ENCODE measurements at regions not wholly inside any gene's neighbourhood (a gene's known extent, or its start where the extent isn't known, plus 50 kb on each side); places are given as distances from the start of the nearest gene placed in this dataset.

GRCh38 chr1:98053471-98054366 is 132.9 kb upstream of the DPYD start:
- ChIA-PET CTCF (interaction anchor here (0.6 to 1.2 kb wide), 6 partner anchors 9 to 1090 kb away, joined by 3 to 4 read pairs (median 3); no protein-coding TSS in a partner anchor), POLR2A (interaction anchor here (0.8 kb wide), 1 partner anchor 809 kb away, joined by 3 read pairs; no protein-coding TSS in a partner anchor)

- ChIA-PET CTCF (interaction anchor here (0.7 to 1.4 kb wide), 4 partner anchors 8 to 1086 kb away, joined by 3 read pairs; no protein-coding TSS in a partner anchor), POLR2A (no interaction called here)
Observed at GRCh38 chr1:98051065-98051675, 130.3 kb upstream of the DPYD start.

GRCh38 chr1:98049370-98050135 is 128.7 kb upstream of the DPYD start:
- ChIA-PET CTCF (interaction anchor here (0.5 kb wide), 1 partner anchor 235 kb away, joined by 3 read pairs; no protein-coding TSS in a partner anchor), POLR2A (no interaction called here)

- POLR2A ChIA-PET, result no interaction called here
- CTCF ChIA-PET, result no interaction called here
Observed at GRCh38 chr1:98048751-98049325, 128.0 kb upstream of the DPYD start.

GRCh38 chr1:98048244-98048643 is 127.4 kb upstream of the DPYD start:
- POLR2A ChIA-PET, result no interaction called here
- CTCF ChIA-PET, result no interaction called here

GRCh38 chr1:98047171-98047570 is 126.3 kb upstream of the DPYD start:
- ChIA-PET CTCF (no interaction called here), POLR2A (no interaction called here)

GRCh38 chr1:98045767-98046641 is 125.2 kb upstream of the DPYD start:
- ChIA-PET POLR2A (no interaction called here), CTCF (no interaction called here)

- ChIA-PET CTCF (no interaction called here), POLR2A (no interaction called here)
Observed at GRCh38 chr1:98045211-98045766, 124.5 kb upstream of the DPYD start.

GRCh38 chr1:98044766-98045165 is 123.9 kb upstream of the DPYD start:
- CTCF ChIA-PET, result no interaction called here

GRCh38 chr1:98044071-98044697 is 123.3 kb upstream of the DPYD start:
- POLR2A ChIA-PET, result no interaction called here

More at GRCh38 chr1:98044766-98045165, 123.9 kb upstream of the DPYD start:
- POLR2A ChIA-PET, result no interaction called here

GRCh38 chr1:98035602-98036002 is 114.8 kb upstream of the DPYD start:
- POLR2A ChIA-PET, result no interaction called here
- CTCF ChIA-PET, result no interaction called here

More at GRCh38 chr1:98044071-98044697, 123.3 kb upstream of the DPYD start:
- CTCF ChIA-PET, result no interaction called here

- ChIA-PET POLR2A (interaction anchor here (0.6 kb wide), 1 partner anchor 113 kb away, joined by 3 read pairs; no protein-coding TSS in a partner anchor), CTCF (no interaction called here)
Observed at GRCh38 chr1:98034505-98034904, 113.7 kb upstream of the DPYD start.

GRCh38 chr1:98032958-98033357 is 112.1 kb upstream of the DPYD start:
- ChIA-PET POLR2A (no interaction called here), CTCF (no interaction called here)

- POLR2A ChIA-PET, result no interaction called here
- CTCF ChIA-PET, result no interaction called here
Observed at GRCh38 chr1:98030976-98031375, 110.1 kb upstream of the DPYD start.

GRCh38 chr1:98030483-98030882 is 109.6 kb upstream of the DPYD start:
- ChIA-PET CTCF (no interaction called here), POLR2A (no interaction called here)

GRCh38 chr1:98028800-98029199 is 108.0 kb upstream of the DPYD start:
- ChIA-PET POLR2A (no interaction called here), CTCF (no interaction called here)

GRCh38 chr1:98027103-98027705 is 106.4 kb upstream of the DPYD start:
- POLR2A ChIA-PET, result no interaction called here
- CTCF ChIA-PET, result no interaction called here

GRCh38 chr1:98025858-98026257 is 105.0 kb upstream of the DPYD start:
- ChIA-PET POLR2A (no interaction called here), CTCF (no interaction called here)

Measured in activated CD8-positive, alpha-beta memory T cell treated with anti-CD3 and anti-CD28 coated beads for 36 hours (primary cell).